ENCODE measurements at regions not wholly inside any gene's neighbourhood (a gene's known extent, or its start where the extent isn't known, plus 50 kb on each side); places are given as distances from the start of the nearest gene placed in this dataset.

DNA sequence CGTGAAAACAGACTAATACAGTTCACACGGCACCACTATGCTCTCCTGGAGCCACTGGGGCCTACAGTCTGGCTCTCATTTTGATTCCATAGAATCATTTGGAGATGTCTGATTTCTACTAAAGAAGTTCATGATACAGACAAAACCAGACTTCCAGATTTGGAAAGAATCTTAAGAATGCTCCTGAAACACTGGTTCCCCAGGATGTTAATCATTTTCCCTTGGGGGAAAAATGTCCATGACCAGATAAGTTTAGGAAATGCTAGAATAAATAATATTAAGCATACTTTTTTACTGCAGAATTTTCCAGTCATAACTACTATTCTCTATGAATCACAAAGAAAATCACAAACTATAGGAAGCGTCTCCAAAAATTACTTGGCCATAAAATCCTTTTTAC lies 63.0 kb upstream of the RGS7 start:
- H3K9me2 ChIP-seq (ENCODE audit: insufficient read depth, low read length) = no peaks in the 10 kb centered on the region
- no peaks in the 10 kb centered on the region for H3F3A ChIP-seq (ENCODE audit: insufficient read depth, low read length, poor library complexity, severe bottlenecking)
- no peaks in the 10 kb centered on the region for H3K9me3 ChIP-seq (ENCODE audit: low read length)
- H3K4me3 ChIP-seq (ENCODE audit: low read length) = no peak overlapping the region
- H3K79me2 ChIP-seq (replicated peaks; ENCODE audit: insufficient read depth, low read length) = no peaks in the 10 kb centered on the region
- no peaks in the 10 kb centered on the region for H4K20me1 ChIP-seq (ENCODE audit: insufficient read depth)
- H2AFZ ChIP-seq (ENCODE audit: low read depth, low read length) = no peak overlapping the region
- TF ChIP-seq POLR2AphosphoS5 (IDR thresholded peaks at IDR 0.05) (no peak), TAF1 (IDR thresholded peaks at IDR 0.05; ENCODE audit: low read depth) (no peak), MXI1 (conservative IDR thresholded peaks at IDR 0.05; ENCODE audit: poor library complexity, severe bottlenecking) (no peak), EP300 (conservative IDR thresholded peaks at IDR 0.05; ENCODE audit: poor library complexity, severe bottlenecking) (no peak), EZH2 (IDR thresholded peaks at IDR 0.05; ENCODE audit: borderline replicate concordance, insufficient read depth, low read length, poor library complexity, severe bottlenecking) (no peak)
- peaks cover 13% of the 10 kb centered on the region for H3K27me3 ChIP-seq (ENCODE audit: insufficient read depth, low read depth, low read length)
- H3K36me3 ChIP-seq (ENCODE audit: insufficient read depth, low read length) = no peaks in the 10 kb centered on the region
- H3K9ac ChIP-seq (ENCODE audit: low read length) = no peak overlapping the region
- H3K4me2 ChIP-seq (ENCODE audit: low read length) = no peak overlapping the region
- no peak overlapping the region for H3K27ac ChIP-seq (ENCODE audit: low read length)

DNA sequence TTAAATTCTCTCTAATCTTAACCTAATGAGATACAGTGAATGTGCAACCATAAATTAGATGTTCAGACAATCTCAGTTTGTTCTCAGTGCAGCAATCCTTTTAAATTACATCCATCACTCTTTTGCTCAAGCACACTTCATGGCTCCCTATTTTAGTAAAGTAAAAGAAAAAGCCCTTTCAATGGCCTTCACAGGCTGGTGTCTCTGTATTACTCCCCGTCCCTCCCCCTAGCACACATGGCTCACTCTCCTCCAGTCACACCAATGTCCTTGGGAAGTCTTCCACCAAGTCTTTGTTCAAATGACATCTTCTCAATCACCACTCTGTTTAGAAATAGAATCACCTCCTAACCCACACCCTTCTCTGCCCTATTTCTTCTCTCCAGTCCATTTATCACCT lies 60.3 kb upstream of the RGS7 start:
- no peak overlapping the region for H3K27ac ChIP-seq (ENCODE audit: low read length)
- no peaks in the 10 kb centered on the region for H3K9me3 ChIP-seq (ENCODE audit: low read length)
- no peaks in the 10 kb centered on the region for H3F3A ChIP-seq (ENCODE audit: insufficient read depth, low read length, poor library complexity, severe bottlenecking)
- TF ChIP-seq, protein P1, sequence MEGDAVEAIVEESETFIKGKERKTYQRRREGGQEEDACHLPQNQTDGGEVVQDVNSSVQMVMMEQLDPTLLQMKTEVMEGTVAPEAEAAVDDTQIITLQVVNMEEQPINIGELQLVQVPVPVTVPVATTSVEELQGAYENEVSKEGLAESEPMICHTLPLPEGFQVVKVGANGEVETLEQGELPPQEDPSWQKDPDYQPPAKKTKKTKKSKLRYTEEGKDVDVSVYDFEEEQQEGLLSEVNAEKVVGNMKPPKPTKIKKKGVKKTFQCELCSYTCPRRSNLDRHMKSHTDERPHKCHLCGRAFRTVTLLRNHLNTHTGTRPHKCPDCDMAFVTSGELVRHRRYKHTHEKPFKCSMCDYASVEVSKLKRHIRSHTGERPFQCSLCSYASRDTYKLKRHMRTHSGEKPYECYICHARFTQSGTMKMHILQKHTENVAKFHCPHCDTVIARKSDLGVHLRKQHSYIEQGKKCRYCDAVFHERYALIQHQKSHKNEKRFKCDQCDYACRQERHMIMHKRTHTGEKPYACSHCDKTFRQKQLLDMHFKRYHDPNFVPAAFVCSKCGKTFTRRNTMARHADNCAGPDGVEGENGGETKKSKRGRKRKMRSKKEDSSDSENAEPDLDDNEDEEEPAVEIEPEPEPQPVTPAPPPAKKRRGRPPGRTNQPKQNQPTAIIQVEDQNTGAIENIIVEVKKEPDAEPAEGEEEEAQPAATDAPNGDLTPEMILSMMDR (IDR thresholded peaks at IDR 0.05; ENCODE audit: poor library complexity, severe bottlenecking) = no peak
- TF ChIP-seq POLR2AphosphoS5 (IDR thresholded peaks at IDR 0.05) (no peak), RAD21 (conservative IDR thresholded peaks at IDR 0.05) (no peak)
- no peak overlapping the region for H2AFZ ChIP-seq (ENCODE audit: low read depth, low read length)
- peaks cover 4% of the 10 kb centered on the region for H3K27me3 ChIP-seq (ENCODE audit: insufficient read depth, low read depth, low read length)
- no peaks in the 10 kb centered on the region for H3K79me2 ChIP-seq (replicated peaks; ENCODE audit: insufficient read depth, low read length)
- H3K9me2 ChIP-seq (ENCODE audit: insufficient read depth, low read length) = no peaks in the 10 kb centered on the region
- no peak overlapping the region for H3K4me3 ChIP-seq (ENCODE audit: low read length)
- no peak overlapping the region for H3K4me2 ChIP-seq (ENCODE audit: low read length)
- H3K9ac ChIP-seq (ENCODE audit: low read length) = no peak overlapping the region
- no peaks in the 10 kb centered on the region for H4K20me1 ChIP-seq (ENCODE audit: insufficient read depth)
- no peaks in the 10 kb centered on the region for H3K36me3 ChIP-seq (ENCODE audit: insufficient read depth, low read length)

DNA sequence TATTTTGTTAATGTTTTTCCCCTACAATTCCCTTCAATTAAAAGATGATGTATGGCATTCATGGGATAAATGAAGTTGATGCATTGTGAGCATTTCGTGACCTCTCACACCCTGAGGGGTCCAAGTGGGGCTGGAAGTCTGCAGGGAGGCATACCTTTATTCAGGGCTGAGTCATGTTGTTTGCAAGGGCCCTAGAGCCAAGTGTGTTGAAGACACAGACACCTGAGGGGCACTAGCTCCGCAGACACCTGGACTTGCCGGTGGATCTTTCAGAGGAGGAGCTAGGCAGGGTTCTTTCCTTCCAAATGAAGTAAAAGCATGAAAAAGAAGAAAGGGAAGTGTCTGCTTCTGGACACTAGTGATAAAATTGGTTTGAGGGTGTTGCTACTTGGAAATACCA lies 57.0 kb upstream of the RGS7 start:
- Histone ChIP-seq H3K4me2 (ENCODE audit: low read length) (no peak overlapping the region), H3K9me3 (ENCODE audit: low read length) (no peaks in the 10 kb centered on the region), H2AFZ (ENCODE audit: low read depth, low read length) (no peak overlapping the region), H3K27ac (ENCODE audit: low read length) (no peak overlapping the region), H3K36me3 (ENCODE audit: insufficient read depth, low read length) (no peaks in the 10 kb centered on the region), H3K9me2 (ENCODE audit: insufficient read depth, low read length) (no peaks in the 10 kb centered on the region), H3F3A (ENCODE audit: insufficient read depth, low read length, poor library complexity, severe bottlenecking) (no peaks in the 10 kb centered on the region), H3K27me3 (ENCODE audit: insufficient read depth, low read depth, low read length) (no peaks in the 10 kb centered on the region), H3K79me2 (replicated peaks; ENCODE audit: insufficient read depth, low read length) (no peaks in the 10 kb centered on the region), H3K9ac (ENCODE audit: low read length) (no peak overlapping the region), H4K20me1 (ENCODE audit: insufficient read depth) (no peaks in the 10 kb centered on the region), H3K4me3 (ENCODE audit: low read length) (no peak overlapping the region)
- TF ChIP-seq, protein P1 (IDR thresholded peaks at IDR 0.05; ENCODE audit: poor library complexity, severe bottlenecking) = no peak
- TF ChIP-seq, protein P2, sequence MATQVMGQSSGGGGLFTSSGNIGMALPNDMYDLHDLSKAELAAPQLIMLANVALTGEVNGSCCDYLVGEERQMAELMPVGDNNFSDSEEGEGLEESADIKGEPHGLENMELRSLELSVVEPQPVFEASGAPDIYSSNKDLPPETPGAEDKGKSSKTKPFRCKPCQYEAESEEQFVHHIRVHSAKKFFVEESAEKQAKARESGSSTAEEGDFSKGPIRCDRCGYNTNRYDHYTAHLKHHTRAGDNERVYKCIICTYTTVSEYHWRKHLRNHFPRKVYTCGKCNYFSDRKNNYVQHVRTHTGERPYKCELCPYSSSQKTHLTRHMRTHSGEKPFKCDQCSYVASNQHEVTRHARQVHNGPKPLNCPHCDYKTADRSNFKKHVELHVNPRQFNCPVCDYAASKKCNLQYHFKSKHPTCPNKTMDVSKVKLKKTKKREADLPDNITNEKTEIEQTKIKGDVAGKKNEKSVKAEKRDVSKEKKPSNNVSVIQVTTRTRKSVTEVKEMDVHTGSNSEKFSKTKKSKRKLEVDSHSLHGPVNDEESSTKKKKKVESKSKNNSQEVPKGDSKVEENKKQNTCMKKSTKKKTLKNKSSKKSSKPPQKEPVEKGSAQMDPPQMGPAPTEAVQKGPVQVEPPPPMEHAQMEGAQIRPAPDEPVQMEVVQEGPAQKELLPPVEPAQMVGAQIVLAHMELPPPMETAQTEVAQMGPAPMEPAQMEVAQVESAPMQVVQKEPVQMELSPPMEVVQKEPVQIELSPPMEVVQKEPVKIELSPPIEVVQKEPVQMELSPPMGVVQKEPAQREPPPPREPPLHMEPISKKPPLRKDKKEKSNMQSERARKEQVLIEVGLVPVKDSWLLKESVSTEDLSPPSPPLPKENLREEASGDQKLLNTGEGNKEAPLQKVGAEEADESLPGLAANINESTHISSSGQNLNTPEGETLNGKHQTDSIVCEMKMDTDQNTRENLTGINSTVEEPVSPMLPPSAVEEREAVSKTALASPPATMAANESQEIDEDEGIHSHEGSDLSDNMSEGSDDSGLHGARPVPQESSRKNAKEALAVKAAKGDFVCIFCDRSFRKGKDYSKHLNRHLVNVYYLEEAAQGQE (IDR thresholded peaks at IDR 0.05; ENCODE audit: borderline replicate concordance) = no peak
- TF ChIP-seq TAF1 (IDR thresholded peaks at IDR 0.05; ENCODE audit: low read depth) (no peak), EP300 (conservative IDR thresholded peaks at IDR 0.05; ENCODE audit: poor library complexity, severe bottlenecking) (no peak), EZH2 (IDR thresholded peaks at IDR 0.05; ENCODE audit: borderline replicate concordance, insufficient read depth, low read length, poor library complexity, severe bottlenecking) (no peak), MXI1 (conservative IDR thresholded peaks at IDR 0.05; ENCODE audit: poor library complexity, severe bottlenecking) (no peak), POLR2AphosphoS5 (IDR thresholded peaks at IDR 0.05) (no peak), SMC3 (conservative IDR thresholded peaks at IDR 0.05; ENCODE audit: poor library complexity) (no peak), RAD21 (conservative IDR thresholded peaks at IDR 0.05) (no peak)

Measured in neural cell (in vitro differentiated cells).